Skeletal muscle satellite cell (primary cell): ENCODE measurements at regions not wholly inside any gene's neighbourhood (a gene's known extent, or its start where the extent isn't known, plus 50 kb on each side); places are given as distances from the start of the nearest gene placed in this dataset.
"Not testable (repeated sequence)": the region's sequence is repeated elsewhere in the genome, so short reads cannot be mapped to it uniquely, and the experiment has no call there.

Source experiments
- H3K27me3 ChIP-seq: 2 replicates; pipeline ENCODE4 v1.7.0; 2013; ENCODE audit warnings: low read length; ENCODE audit not compliant: control insufficient read depth, insufficient read depth
- H3K36me3 ChIP-seq: 2 replicates; pipeline ENCODE4 v1.7.0; 2013; ENCODE audit warnings: mild to moderate bottlenecking, control low read depth, low read length; ENCODE audit not compliant: insufficient read depth
- H3K4me1 ChIP-seq: 2 replicates; pipeline ENCODE4 v1.7.0; 2013; ENCODE audit warnings: low read length; ENCODE audit not compliant: control insufficient read depth, insufficient read depth
- H3K4me2 ChIP-seq: 2 replicates; pipeline ENCODE4 v1.7.0; 2013; ENCODE audit warnings: mild to moderate bottlenecking, low read length
- H3K4me3 ChIP-seq: 2 replicates; pipeline ENCODE4 v1.7.0; 2013; ENCODE audit warnings: low read length
- H3K9ac ChIP-seq: 2 replicates; pipeline ENCODE4 v1.7.0; 2013; ENCODE audit warnings: mild to moderate bottlenecking, low read depth, low read length, moderate library complexity
- H3K9me3 ChIP-seq: replicated peaks from 2 replicates; pipeline ENCODE4 v1.7.0; 2013; ENCODE audit warnings: mild to moderate bottlenecking, control low read depth, low read length

- H3K4me1 ChIP-seq = no peaks in the 10 kb centered on the region
- no peaks in the 10 kb centered on the region for H3K9me3 ChIP-seq
Observed at GRCh38 chr2:142531377-142531776, 346.1 kb upstream of the KYNU start.

GRCh38 chr2:142525720-142526119 lies 351.7 kb upstream of the KYNU start:
- H3K4me2 ChIP-seq = no peak overlapping the region
- no peaks in the 10 kb centered on the region for H3K9me3 ChIP-seq
- H3K36me3 ChIP-seq = no peaks in the 10 kb centered on the region
- H3K9ac ChIP-seq = no peak overlapping the region
- H3K4me1 ChIP-seq = no peaks in the 10 kb centered on the region
- H3K4me3 ChIP-seq = no peak overlapping the region
- H3K27me3 ChIP-seq = no peaks in the 10 kb centered on the region

More at GRCh38 chr2:142531377-142531776, 346.1 kb upstream of the KYNU start:
- Histone ChIP-seq H3K27me3 (no peaks in the 10 kb centered on the region), H3K36me3 (no peaks in the 10 kb centered on the region), H3K9ac (no peak overlapping the region), H3K4me2 (no peak overlapping the region), H3K4me3 (no peak overlapping the region)

- Histone ChIP-seq H3K9me3 (no peaks in the 10 kb centered on the region), H3K4me2 (no peak overlapping the region), H3K9ac (no peak overlapping the region), H3K36me3 (no peaks in the 10 kb centered on the region), H3K27me3 (no peaks in the 10 kb centered on the region), H3K4me3 (no peak overlapping the region), H3K4me1 (no peaks in the 10 kb centered on the region)
Observed at GRCh38 chr2:142521492-142521891, 356.0 kb upstream of the KYNU start.

- no peaks in the 10 kb centered on the region for H3K4me1 ChIP-seq
- no peak overlapping the region for H3K4me3 ChIP-seq
- no peak overlapping the region for H3K9ac ChIP-seq
- H3K27me3 ChIP-seq = no peaks in the 10 kb centered on the region
- H3K36me3 ChIP-seq = no peaks in the 10 kb centered on the region
- no peak overlapping the region for H3K4me2 ChIP-seq
- no peaks in the 10 kb centered on the region for H3K9me3 ChIP-seq
Observed at GRCh38 chr2:142515493-142515892, 362.0 kb upstream of the KYNU start.

GRCh38 chr2:142509401-142509800 lies 368.1 kb upstream of the KYNU start:
- Histone ChIP-seq H3K9me3 (no peaks in the 10 kb centered on the region), H3K36me3 (no peaks in the 10 kb centered on the region), H3K4me3 (no peak overlapping the region), H3K9ac (no peak overlapping the region), H3K27me3 (no peaks in the 10 kb centered on the region), H3K4me1 (no peaks in the 10 kb centered on the region), H3K4me2 (no peak overlapping the region)

GRCh38 chr2:142504754-142505153 lies 372.7 kb upstream of the KYNU start:
- Histone ChIP-seq H3K9me3 (no peaks in the 10 kb centered on the region), H3K36me3 (no peaks in the 10 kb centered on the region), H3K4me2 (no peak overlapping the region), H3K9ac (no peak overlapping the region), H3K27me3 (no peaks in the 10 kb centered on the region), H3K4me3 (no peak overlapping the region), H3K4me1 (no peaks in the 10 kb centered on the region)

GRCh38 chr2:142502402-142502801 lies 371.6 kb upstream of the LRP1B start:
- no peaks in the 10 kb centered on the region for H3K27me3 ChIP-seq
- H3K4me1 ChIP-seq = no peaks in the 10 kb centered on the region
- no peak overlapping the region for H3K4me2 ChIP-seq

GRCh38 chr2:142495141-142495540 lies 364.3 kb upstream of the LRP1B start:
- Histone ChIP-seq H3K4me3 (no peak overlapping the region), H3K9me3 (no peaks in the 10 kb centered on the region), H3K27me3 (no peaks in the 10 kb centered on the region), H3K4me1 (no peaks in the 10 kb centered on the region), H3K9ac (no peak overlapping the region), H3K36me3 (no peaks in the 10 kb centered on the region), H3K4me2 (no peak overlapping the region)

More at GRCh38 chr2:142502402-142502801, 371.6 kb upstream of the LRP1B start:
- H3K4me3 ChIP-seq = no peak overlapping the region
- no peaks in the 10 kb centered on the region for H3K36me3 ChIP-seq
- no peak overlapping the region for H3K9ac ChIP-seq
- no peaks in the 10 kb centered on the region for H3K9me3 ChIP-seq

- not testable (repeated sequence) for H3K27me3 ChIP-seq, H3K9me3 ChIP-seq, H3K9ac ChIP-seq, H3K4me2 ChIP-seq, H3K4me3 ChIP-seq, H3K36me3 ChIP-seq, H3K4me1 ChIP-seq
Observed at GRCh38 chr2:142489631-142490030, 358.8 kb upstream of the LRP1B start.

GRCh38 chr2:142484111-142484510 lies 353.3 kb upstream of the LRP1B start:
- Histone ChIP-seq H3K36me3 (no peaks in the 10 kb centered on the region), H3K27me3 (no peaks in the 10 kb centered on the region), H3K4me1 (no peaks in the 10 kb centered on the region), H3K4me2 (no peak overlapping the region), H3K9ac (no peak overlapping the region), H3K4me3 (no peak overlapping the region), H3K9me3 (no peaks in the 10 kb centered on the region)

GRCh38 chr2:142483653-142484052 lies 352.8 kb upstream of the LRP1B start:
- no peaks in the 10 kb centered on the region for H3K36me3 ChIP-seq
- no peaks in the 10 kb centered on the region for H3K9me3 ChIP-seq
- no peaks in the 10 kb centered on the region for H3K4me1 ChIP-seq
- H3K9ac ChIP-seq = no peak overlapping the region
- no peaks in the 10 kb centered on the region for H3K27me3 ChIP-seq
- H3K4me2 ChIP-seq = no peak overlapping the region
- no peak overlapping the region for H3K4me3 ChIP-seq

GRCh38 chr2:142478206-142478605 lies 347.4 kb upstream of the LRP1B start:
- Histone ChIP-seq H3K9ac (no peak overlapping the region), H3K36me3 (no peaks in the 10 kb centered on the region), H3K9me3 (no peaks in the 10 kb centered on the region), H3K27me3 (no peaks in the 10 kb centered on the region), H3K4me1 (no peaks in the 10 kb centered on the region), H3K4me2 (no peak overlapping the region), H3K4me3 (no peak overlapping the region)
